HG03159 (cell line): ENCODE measurements at regions not wholly inside any gene's neighbourhood (a gene's known extent, or its start where the extent isn't known, plus 50 kb on each side); places are given as distances from the start of the nearest gene placed in this dataset.
"Not testable (repeated sequence)": the region's sequence is repeated elsewhere in the genome, so short reads cannot be mapped to it uniquely, and the experiment has no call there.

ENCODE experiments used
- ATAC-seq: cut with Tn5 transposase; IDR thresholded peaks from one replicate; pipeline ENCODE4 v1.9.1; 2021; ENCODE audit warnings: mild to moderate bottlenecking, moderate library complexity; ENCODE audit not compliant: unreplicated experiment

DNA sequence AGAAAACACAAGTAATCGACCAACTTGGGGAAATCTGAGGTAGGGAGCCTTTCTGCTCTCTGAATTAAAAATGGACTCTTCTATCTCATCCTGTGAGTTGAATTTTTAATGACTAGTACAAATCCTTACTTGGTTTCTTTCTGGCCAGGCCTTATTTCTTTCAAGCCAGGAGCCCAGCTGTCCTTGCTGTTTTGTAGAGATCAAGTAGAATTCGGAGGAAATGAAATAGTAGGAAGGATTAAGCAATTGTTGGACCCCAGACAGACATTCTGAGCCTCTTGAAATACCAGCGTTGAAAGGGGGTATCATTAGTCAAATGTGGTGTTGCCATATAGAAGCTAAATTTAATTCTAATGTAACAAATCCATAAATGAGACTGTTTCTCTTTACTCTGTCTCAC lies 53.7 kb upstream of the SMIM15 start:
- no peak for ATAC-seq

DNA sequence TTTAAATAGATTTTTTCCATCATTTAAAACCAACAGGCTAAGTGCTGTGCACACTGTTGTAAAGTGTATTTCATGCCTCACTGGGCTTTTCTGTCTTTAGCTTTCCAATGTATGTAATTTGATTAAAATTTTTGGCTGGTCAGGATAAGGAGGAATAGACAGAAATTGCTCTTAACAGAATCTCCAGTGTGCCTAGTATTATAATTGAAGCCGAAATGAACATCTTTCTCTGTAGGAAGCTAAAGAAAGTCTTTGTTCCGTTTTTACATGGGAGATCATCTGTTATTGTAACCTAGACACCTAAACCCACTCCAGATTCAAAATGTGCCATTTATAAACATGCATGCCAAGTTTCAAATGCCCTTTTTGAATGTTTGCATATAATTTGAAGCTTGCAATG lies 54.5 kb upstream of the SMIM15 start:
- no peak for ATAC-seq

DNA sequence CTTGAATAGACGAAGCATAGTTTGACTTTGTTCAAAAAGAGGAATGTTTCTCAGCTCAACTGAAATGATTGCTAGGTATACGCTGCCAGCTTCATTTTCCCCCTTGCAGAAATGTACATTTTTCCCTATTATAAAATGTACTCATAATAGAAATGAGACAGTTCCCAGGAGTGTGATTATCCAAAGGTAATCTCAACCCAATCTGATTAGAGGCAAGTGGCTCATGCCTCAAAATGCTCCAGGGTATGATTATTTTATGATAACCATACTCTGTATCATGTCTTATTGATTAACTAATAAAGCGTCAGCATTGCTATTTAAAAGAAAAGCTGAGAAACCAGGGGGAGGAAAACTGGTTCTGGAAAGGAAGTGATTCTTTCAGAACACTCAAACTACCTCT lies 54.9 kb upstream of the SMIM15 start:
- no peak for ATAC-seq

DNA sequence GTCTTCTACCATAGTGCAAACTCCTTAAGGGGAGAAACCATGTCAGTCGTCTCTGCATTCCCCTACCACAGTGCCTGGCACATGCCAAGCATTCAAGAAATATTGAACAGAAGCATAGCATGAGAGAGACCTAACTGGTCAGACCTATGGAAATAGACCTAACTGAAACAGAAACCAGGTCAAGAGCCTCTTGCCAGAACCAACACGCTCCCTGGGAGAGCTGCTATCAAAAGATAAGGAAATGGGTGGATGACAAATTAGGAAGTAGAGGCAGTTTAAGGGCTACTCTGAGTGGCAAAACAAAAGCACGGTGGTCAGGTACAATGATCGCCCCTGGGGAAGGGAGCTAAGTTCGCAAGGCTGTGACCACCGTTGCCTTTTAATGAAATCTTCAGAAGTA lies 66.0 kb upstream of the SMIM15 start:
- no peak for ATAC-seq

DNA sequence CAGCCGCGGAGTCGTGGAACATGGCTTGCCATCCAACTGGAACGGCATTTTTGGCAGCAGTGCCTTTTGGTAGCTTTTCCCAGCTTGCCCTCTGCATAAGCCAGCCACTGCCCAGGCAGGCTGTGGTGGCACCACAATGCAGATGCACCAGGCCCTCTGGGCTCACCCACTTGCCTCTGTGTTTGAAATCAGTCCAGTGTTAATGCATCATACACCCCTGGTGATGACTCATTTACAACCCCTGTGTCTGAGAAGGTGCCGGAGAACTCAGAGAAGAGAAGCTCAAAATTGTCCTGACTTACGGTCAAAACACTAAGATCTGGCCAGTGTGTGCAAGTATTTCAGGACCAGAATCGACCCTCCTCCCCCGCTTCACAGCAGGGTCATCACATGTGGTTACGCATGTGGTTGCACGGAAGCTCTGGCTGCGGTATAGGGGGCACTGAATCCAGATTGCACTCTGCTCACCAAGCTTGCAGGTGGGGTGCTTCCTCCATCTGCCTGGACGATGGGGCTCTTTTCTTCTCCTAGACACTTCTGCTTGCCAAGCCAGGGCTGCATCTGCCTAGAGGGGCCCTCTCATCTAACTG lies 66.5 kb upstream of the SMIM15 start:
- no peak for ATAC-seq

DNA sequence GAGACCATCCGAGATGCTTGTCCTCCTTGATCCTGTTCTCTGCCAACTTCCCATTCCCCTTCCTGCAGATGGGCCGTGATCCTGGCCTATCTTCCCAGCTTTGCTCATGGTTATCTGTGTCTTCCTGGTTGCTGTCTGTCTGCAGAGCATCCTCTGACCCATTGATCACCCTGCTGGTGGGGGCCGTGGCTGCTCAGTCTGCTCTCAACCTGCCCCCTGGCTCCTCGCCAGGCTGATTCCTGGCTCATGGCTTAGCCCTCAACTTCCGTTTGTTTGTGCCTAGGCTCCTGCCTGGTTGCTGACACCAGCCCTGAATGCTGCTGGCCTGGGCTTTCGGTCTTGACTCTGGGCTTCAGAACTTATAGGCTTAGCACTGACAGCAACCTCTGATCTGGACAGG lies 67.1 kb upstream of the SMIM15 start:
- no peak for ATAC-seq

DNA sequence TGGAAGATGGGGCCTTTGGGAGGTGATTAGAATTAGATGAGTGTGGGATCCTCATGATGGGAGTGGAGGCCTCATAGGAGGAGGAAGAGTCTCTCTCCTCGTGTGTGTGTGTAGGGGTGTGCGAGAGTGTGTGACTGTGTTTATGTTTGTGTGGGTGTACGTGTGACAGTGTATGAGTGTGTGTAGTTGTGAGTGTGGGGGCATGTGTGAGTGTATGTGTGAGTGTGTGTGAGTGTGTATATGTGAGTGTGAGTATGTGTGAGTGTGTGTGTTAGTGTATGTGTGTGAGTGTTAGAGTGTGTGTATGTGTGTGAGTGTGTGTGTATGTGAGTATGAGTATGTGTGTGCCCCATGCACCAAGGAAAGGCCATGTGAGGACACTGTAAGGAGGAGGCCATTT lies 68.2 kb upstream of the SMIM15 start:
- ATAC-seq: no peak

DNA sequence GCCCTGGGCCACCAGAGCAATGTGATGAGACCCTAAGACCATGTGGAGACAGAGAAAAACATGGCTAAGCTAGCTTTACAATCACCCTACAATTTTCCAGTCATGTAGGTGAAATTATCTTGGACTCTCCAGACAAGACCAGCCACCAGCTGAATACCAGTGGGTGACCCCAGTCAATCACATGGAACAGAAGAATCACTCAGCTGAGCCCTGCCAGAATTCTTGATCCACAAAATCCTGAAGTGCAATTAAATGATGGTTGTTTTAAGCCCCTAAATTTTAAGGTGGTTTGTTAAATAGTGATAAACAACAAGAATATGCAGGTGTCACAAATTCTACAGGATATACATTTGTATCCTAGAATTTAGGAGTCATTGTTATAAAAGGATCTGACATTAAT lies 69.5 kb upstream of the SMIM15 start:
- ATAC-seq: no peak

DNA sequence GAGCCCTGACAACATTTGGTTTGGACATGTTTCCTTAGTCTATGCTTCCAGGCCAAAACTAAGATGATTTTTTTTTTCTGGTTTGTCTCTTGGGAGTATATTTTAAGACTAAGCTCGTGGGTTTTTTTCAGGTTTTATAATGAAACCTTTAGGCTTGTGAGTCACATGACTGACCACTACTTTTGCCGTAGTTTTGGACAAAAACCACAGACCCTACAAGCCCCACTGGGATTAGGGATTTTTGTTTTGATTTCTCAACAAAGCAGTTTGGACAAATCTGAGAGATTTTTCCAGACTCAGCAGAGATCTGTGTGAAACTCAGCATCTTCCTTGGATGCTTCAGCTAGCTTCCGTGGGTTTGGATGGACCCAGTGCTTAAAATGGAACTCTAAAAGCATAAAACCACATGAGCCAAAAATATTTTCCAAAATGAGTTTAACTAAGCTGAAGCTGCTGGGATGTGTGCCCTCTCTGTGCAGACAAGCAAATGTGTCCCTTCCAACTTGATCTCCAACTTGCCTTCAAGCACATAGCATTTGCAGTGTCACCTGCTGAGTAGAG lies 70.3 kb upstream of the SMIM15 start:
- ATAC-seq: no peak

DNA sequence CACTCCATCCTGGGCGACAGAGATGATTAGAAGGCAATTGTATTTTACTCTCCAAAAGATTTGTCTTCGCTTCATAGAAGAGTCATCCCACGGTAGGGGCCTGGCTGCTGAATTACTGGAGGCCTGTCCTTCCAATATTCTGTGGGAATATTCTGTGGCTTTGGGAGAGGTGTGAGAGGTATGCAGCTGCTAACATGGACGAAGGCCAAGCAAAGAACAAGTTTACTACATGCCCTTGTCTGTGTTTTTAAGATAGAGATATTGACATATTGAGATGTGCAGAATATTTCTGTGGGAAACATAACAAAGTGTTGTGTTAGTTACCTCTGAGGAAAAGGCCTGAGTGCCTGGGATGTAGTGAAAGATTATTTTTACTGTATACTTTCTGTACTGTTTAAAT lies 71.8 kb upstream of the SMIM15 start:
- ATAC-seq: no peak

DNA sequence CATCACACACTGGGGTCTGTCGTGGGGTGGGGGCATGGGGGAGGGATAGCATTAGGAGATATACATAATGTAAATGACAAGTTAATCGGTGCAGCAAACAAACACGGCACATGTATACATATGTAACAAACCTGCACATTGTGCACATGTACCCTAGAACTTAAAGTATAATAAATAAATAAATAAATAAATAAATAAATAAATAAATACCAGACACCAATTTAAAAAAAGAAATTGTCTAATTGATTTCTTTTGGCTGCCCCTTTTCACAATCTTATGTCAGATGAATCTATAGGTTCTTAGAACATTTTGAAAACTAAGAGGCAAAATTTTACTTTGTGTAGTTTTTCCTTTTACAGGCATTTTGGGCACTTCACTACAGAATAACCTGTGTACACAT lies 74.4 kb upstream of the SMIM15 start:
- not testable (repeated sequence) for ATAC-seq

DNA sequence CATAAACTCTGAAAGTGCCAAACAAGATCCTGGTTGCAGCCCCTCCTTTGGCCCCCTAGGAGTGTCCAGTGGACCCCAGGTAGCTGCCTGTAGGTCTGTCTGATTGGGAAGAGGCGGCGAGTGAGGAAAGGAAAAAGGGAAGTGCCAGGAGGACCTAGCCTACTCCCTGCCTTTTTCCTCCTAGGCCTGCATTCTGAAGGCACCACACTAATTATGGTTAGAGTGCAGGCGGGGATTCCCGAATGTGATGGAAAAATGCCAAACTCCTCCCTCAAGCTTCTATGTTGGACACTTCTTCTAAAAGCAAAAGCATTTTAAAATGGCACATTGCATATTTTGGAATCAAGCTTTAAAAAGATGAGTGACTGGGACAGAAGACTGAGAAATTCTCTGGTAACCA lies 83.2 kb upstream of the SMIM15 start:
- ATAC-seq: no peak

DNA sequence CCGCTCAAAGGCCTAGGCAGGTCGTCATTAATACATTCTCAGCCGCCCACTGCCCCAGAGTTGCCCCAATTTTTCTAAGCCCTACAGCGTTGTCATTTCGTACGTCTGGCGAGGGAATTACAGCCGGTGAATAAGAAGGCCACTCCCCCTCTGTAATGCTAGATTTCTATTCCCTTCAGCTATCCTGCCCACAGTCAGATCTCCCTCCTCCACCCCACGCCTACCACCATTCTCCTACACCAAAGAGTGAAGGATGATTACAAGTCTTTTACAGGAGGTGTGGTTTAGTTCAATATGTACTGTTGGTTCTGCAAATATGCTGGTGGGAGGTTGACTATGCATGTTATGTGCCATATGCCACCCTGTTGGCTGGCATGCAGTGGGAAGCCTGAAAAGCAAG lies 83.7 kb upstream of the SMIM15 start:
- no peak for ATAC-seq

DNA sequence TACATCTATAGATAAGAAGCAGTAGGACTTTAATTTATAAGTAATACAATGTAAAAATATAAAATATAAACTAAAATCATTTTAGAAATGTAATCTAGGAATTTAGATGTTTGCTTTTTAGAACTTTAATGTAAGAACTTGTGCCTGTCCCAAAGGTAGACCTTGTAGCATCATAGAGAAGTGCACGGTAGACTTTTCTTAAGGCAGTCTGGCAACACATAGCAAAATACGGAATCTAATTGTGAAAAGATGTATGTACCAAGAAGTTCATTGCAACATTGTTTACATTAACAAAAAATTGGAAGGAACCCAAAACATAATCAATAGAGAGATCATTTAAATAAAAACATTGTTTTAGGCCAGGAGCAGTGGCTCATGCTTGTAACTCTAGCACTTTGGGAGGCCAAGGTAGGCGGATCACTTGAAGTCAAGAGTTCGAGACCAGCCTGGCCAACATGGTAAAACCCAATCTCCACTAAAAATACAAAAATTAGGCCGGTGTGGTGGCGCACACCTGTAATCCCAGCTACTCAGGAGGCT lies 84.6 kb upstream of the SMIM15 start:
- no peak for ATAC-seq

DNA sequence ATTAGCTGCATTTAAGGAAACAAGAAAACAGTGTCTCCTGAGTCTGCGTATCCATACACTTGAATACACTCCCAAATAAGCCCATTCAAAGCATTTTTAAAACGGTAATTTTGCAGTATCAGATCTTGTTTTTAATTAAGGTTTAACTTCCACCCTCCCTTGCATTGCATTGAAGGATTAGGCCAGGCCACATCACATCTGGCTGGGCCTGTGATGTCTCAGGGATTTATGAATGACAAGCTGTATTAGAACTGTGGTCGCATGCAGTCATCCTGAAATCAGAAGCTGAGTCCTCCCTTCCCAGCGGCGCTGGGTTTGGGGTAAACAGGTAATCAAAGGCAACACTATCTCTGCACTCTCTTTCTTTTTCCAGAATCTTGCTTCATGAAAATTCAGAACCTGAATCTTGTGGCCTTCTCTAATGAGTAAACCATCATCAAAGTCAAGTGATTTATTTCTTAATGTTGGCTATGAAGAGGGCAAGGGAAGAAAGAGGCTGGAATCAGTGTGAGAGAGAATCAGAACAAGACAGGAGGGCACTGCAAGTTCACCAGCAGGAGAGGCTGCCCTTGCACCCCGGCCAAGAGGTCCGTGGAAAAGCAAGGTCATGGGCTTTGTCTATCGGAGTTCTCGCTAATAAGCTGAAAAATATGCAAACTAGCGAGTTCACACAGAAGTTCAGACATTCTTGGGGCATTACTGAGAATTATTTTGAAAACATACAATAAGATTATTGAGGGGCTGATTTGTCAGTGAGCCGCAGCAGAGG lies 80.0 kb upstream of the ZSWIM6 start:
- no peak for ATAC-seq

DNA sequence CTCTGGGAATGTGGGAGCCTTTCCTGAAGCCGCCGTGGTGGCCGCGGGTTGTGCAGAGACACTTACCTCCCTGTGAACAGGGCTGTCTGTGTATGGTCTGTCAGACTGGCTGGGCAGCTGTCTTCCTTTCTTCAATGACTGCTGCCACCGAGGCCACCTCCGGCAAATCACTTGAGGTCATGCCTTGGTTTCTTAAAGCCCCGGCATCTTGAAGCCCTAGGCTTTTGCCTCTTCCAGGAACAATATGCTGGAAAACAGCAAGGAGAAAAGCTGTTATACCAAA lies 79.5 kb upstream of the ZSWIM6 start:
- ATAC-seq: no peak

DNA sequence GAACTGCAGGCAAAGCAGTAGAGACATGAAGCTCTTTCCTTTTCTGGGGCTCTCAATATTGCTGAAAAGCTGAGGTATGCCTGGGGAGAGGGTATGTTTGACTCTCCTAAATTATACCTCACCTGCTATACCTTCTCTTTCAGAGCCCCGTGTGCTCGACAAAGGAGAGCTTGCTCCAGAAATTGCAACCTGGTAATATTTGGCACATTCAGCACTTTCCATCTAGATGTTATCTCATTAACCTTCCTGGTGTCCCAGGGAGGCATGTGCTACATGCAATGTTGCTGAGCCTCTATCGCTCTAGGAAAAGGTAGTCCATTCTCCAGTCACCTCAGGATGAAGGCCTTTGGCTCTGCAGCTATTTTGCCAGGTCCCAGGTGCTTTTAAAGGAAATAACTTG lies 78.5 kb upstream of the ZSWIM6 start:
- no peak for ATAC-seq

DNA sequence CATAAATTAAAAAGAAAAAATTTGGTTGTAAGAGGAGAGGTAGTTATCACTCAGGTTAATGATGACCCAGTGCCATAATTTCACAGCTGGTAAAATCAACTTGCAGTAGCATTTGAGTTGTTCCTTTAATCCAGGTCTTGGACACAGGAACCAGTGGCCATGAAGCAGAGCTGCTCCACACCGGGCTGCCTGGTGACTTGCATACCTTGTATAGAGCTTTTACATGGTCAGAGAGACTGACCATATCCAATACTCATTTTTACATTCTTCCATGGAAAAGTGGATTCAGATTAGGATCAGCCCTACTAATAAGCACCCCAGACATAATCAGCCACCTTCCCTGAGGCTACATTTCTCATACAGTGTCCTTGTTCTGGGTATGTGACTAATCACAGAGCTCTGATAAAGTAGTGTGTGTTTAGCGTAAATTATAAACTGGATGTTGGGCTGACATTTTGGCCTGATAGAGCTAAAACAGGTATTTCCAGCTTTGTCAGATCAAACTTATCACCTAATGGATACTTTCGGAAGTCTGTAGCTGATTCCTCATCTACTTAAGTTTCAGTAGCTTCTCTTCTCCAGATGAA lies 77.0 kb upstream of the ZSWIM6 start:
- no peak for ATAC-seq

DNA sequence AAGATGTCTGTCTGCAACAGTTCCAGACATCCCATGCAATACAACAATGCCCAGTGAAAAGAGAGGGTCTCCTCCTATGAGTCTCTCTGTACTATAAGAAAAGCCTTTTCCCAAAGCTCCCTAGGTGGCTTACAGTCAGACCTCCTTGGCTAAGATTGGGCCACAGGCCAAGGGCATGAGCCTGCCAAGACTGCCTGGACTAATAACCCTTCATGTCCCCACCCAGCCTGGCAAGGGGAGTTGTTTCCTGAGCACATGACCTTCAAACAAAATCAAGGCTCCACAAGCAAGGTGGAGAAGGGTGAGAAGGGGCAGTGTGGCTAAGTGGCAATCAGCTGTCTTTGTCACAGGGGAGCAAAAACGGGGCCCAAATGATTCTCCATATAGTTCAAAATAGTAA lies 75.6 kb upstream of the ZSWIM6 start:
- ATAC-seq: no peak

DNA sequence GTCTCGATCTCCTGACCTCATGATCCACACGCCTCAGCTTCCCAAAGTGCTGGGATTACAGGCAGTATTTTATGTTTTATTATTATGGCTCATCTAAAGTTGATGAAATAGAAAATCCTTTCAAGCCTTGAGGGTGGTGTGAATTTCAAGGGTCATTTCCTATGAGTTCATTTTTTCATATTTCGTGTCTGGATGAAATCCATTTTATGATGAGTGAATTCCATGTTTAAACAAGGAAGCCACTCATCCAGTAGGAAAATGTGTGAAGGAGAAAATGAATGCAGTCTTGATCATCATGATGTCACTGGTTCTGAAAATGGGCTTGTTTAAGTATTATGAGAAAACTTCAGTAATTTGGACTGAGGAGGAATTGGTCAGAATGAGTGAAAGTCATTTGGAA lies 74.6 kb upstream of the ZSWIM6 start:
- ATAC-seq: no peak

DNA sequence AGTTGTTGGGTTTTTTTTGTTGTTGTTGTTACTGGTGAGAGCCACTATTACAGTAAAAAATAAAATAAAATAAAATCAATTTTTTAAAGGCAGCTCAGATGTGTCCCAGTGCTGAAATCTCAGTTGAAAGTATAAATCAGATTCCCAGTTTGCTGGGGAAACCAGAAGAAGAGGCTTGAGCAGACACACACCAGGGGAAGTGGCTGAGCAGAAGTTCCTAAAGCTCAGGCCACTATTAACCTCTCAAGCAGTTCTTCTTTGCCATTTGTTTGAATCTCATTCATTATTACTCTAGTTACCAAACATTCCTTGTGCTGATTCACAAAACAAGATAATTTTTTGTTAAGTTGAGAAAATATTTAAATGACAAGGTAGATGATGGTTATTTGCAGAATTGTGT lies 70.9 kb upstream of the ZSWIM6 start:
- ATAC-seq: no peak

DNA sequence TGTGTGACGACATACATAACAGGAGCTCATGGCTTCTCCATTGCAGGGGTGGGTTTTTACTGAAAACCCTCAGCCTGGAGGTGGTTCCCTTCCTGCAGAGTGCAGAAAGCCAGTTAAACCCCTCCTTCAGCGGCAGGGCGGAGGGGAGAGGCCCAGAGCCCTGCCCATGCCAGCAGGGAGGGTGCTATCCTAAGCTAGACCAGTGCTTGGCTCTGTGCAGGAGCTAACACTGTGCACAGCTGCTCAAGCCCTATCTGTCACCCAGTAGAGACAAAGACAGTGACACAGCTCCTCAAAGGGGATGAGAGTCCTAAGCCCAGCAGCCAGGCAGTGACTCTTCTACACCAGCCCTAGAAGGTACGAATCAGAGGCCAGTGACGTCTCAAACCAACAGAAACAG lies 70.0 kb upstream of the ZSWIM6 start:
- ATAC-seq: no peak
